ENCODE measurements at regions not wholly inside any gene's neighbourhood (a gene's known extent, or its start where the extent isn't known, plus 50 kb on each side); places are given as distances from the start of the nearest gene placed in this dataset.
"Not testable (repeated sequence)": the region's sequence is repeated elsewhere in the genome, so short reads cannot be mapped to it uniquely, and the experiment has no call there.

GRCh38 chr3:6737630-6738029, 123.3 kb upstream of the GRM7 start:
- DNase-seq, result no peak

- no peak for DNase-seq
Measured at GRCh38 chr3:6739288-6739687, 121.6 kb upstream of the GRM7 start.

- no peak for DNase-seq
Measured at GRCh38 chr3:6743067-6743720, 117.7 kb upstream of the GRM7 start.

- DNase-seq, result no peak
Measured at GRCh38 chr3:6746443-6746842, 114.5 kb upstream of the GRM7 start.

- DNase-seq, result no peak
Measured at GRCh38 chr3:6747017-6747416, 113.9 kb upstream of the GRM7 start.

- peak; percentile 54 for DNase-seq
Measured at GRCh38 chr3:6750782-6751181, 110.1 kb upstream of the GRM7 start.

GRCh38 chr3:6753536-6753935, 107.4 kb upstream of the GRM7 start:
- no peak for DNase-seq

GRCh38 chr3:6769532-6770396, 91.2 kb upstream of the GRM7 start:
- not testable (repeated sequence) for DNase-seq

- DNase-seq, result no peak
Measured at GRCh38 chr3:6770397-6770690, 90.6 kb upstream of the GRM7 start.

GRCh38 chr3:6771171-6771570, 89.7 kb upstream of the GRM7 start:
- DNase-seq, result no peak

GRCh38 chr3:6779140-6779539, 81.8 kb upstream of the GRM7 start:
- DNase-seq, result no peak

GRCh38 chr3:6781092-6781491, 79.8 kb upstream of the GRM7 start:
- DNase-seq, result no peak

- no peak for DNase-seq
Measured at GRCh38 chr3:6785726-6786125, 75.2 kb upstream of the GRM7 start.

GRCh38 chr3:6791161-6791560, 69.8 kb upstream of the GRM7 start:
- DNase-seq, result no peak

- DNase-seq, result peak; percentile 58
Measured at GRCh38 chr3:6799264-6799915, 61.5 kb upstream of the GRM7 start.

- no peak for DNase-seq
Measured at GRCh38 chr3:6803619-6804018, 57.3 kb upstream of the GRM7 start.

- DNase-seq, result no peak
Measured at GRCh38 chr3:6805236-6805635, 55.7 kb upstream of the GRM7 start.

GRCh38 chr3:6806991-6807390, 53.9 kb upstream of the GRM7 start:
- no peak for DNase-seq

GRCh38 chr3:6807967-6808588, 52.8 kb upstream of the GRM7 start:
- DNase-seq, result peak; percentile 79

- no peak for DNase-seq
Measured at GRCh38 chr3:6809349-6809748, 51.6 kb upstream of the GRM7 start.

Data from NCI-H69 (cell line).